H4 (cell line): ENCODE measurements at regions not wholly inside any gene's neighbourhood (a gene's known extent, or its start where the extent isn't known, plus 50 kb on each side); places are given as distances from the start of the nearest gene placed in this dataset.

Experiments used
- DNase-seq: peaks from one replicate; pipeline ENCODE4 v3.0.0-alpha.2; 2015; ENCODE audit warnings: low spot score

DNA sequence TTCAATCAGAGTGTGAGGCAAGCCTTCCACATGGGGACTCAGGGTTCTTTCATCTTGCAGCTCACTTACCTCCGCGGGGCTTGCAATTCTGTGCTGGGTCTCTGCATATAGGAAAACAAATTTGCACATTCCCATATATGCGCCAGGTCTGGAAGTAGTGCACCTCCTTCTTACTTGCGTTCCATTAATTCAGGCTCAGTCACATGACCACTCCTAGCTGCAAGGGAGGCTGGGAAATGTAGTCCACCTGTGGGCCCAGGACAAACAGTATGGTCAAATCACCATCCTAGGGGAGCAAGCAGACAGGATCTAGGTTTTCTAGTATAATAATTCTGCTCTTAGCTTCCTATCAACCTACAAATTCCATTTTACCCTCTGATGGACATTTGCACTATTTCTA is 160.4 kb downstream of the AACS start:
- DNase-seq = no peak

DNA sequence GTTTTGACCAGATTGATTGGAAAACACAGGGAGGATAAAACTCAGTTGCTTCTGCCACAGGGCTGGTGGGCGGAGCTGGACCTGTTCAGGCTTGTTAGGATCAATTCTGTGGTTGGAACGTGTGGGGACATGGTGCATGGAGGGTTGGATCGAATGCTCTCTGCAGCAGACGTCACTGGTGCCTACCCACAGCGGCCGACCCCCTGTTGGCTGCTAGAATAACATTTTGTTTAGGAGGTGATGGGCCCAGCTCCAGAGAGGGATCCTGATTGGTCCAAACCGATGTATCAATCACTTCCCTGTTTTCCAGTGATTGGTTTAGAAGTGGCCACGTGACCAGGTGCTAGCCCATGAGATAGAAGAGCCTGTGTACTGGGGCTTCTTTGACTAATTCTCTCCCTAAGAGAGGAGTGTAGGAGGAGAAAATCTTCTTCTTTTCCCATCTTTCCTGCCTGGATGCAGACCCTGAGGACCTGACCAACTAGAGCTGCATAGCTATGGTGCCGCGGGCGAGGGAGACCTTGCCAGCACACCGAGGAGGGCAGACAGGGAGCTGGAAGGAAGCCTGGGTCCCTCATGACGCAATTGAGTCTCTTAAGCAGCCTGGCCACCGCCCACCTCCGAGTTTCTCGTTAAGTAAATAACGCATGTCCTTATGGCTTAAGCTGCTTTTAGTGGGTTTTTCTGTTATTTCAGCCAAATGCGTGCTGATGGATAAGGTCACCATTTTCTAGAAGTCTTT is 163.5 kb downstream of the AACS start:
- no peak for DNase-seq

DNA sequence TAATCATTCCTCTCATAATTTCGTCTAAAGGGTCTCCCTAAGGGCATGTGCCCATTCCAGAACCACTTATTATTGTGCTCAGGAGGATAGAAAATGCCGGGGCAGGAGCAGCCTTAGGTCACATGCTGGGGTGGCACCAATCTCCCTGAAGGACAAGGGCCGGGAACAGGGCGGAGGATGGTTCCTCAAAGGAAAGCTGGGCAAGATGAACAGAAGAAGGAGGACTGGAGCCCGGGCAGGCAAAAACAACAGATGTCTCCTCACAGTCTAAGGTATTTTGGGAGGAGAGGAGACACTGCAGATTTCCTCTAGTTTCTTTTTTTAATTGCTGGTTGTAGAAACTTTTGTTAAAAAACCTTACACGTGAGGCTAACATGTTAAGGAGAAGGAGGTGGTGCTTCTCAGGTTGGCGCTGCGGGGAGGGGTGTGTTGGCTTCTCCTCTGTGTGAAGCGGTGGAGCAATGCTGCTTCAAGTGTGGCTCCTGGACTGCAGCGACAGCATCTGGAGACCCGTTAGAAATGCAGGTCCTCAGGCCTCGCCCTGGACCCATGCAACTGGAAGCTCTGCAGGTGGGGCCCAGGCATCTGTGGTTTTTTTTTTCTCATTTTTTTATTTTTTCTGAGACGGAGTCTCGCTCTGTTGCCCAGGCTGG is 164.8 kb downstream of the AACS start:
- no peak for DNase-seq

DNA sequence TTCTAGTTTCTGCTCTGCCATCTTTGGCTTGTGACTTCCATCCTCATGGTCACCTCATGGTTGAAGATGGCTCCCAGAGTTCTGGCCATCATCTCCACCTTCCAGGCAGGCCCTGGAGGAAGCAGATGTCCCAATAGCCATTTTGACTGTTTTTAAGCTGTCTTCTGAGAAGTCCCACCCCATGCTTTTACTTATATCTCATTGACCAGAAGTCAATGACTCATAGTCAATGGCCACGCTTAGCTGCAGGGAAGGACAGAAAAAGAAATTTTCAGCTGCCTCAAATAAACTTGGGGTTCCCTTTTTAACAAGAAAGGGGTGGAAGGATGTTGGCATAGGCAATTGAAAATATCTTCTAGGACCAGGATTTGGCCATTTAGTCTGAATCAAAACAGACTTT is 168.1 kb downstream of the AACS start:
- no peak for DNase-seq

- DNase-seq = no peak
These were observed 174.3 kb downstream of the AACS start for GRCh38 chr12:125239563-125239962.

GRCh38 chr12:125240717-125241116 is 175.5 kb downstream of the AACS start:
- DNase-seq = no peak

GRCh38 chr12:125243811-125244210 is 178.6 kb downstream of the AACS start:
- DNase-seq = no peak

GRCh38 chr12:125244338-125244737 is 179.1 kb downstream of the AACS start:
- DNase-seq = no peak

GRCh38 chr12:125245581-125246557 is 180.6 kb downstream of the AACS start:
- DNase-seq = no peak

DNA sequence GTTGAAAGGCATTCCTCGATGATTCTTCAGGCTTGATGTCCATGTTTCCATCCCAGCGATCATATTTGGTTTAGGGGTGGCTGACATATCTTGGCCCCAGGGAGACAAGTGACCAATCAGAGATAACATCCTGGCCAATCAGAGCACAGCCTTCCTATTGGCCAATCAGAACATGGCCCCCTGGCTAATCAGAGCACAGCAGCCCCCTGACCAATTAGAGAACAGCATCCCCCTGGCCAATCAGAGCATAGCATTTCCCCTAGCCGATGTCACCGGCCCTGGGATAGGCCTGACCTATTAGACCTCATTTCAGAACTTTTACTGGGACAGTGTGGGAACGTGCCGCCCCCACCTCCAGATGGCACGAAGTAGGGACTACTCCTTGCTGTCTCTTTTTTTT is 182.2 kb downstream of the AACS start:
- no peak for DNase-seq

DNA sequence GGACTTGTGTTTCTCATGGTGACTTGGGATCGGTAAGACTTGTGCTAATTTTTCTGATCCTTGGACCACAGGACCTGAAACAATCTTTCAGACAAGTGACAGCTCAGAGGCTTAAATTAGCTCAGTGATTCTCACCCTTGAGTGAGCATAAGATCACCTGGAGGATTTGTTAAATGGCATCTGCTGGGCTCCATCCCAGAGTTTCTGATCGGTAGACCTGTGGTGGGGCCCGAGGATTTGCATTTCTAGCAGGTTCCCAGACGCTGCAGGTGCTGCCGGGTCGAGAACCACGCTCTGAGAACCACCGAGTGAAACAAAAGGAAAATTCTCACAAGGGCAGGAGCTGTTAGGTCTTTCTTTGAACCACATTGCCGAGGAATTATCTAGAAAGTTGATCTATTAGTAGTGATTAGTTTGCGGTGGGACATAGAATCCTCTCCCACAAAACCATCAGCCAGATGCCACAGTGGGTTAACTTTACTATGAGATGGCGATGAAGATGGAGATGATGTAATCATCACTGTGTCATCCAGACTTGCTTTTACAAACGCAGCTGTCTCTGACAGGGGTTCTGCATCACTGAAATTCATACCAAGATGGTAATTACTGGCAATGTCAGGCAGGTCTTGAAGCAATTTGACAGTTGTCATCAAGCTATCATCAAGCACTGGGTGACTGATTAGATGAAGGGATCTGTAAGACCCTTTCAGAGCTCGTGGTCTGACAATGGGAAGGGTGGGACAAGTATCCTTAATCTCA is 184.0 kb downstream of the AACS start:
- DNase-seq = no peak

- no peak for DNase-seq
These were observed 184.7 kb downstream of the AACS start for GRCh38 chr12:125249932-125250331.

DNA sequence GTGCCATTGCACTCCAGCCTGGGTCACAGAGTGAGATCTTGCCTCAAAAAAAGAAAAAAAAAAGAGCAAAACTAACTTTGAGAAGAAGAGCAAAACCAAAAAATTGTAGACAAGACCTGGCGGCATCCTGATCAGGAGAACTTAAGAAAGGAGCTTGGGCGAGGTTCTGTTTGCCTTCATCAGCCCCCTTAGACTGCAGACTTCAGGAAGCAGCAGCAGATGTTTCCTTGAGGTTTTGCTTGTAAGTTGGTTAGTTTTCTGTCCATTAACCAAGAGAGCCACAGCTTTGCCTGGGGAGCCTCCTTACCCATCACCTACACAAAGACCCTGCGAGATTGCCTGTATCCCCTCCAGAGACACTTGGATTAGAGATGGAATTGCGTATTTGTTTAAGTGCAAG is 189.0 kb downstream of the AACS start:
- DNase-seq = no peak

DNA sequence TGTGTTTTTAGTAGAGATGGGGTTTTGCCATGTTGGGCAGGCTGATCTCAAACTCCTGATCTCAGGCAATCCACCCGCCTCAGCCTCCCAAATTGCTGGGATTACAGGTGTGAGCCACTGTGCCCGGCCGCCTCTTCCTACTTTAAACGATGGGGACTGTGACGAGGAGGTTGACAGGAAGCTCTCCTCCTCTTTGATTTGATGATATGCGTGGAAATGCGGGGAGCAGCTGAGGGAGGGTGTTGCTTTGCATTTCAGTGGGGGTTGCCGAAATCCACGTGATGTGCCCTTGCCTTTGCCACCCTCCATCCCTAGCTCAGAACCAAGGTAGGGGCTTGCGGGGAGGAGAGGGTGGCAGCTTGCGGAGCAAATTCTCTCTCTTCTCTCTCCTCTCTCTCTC is 189.6 kb downstream of the AACS start:
- no peak for DNase-seq

DNA sequence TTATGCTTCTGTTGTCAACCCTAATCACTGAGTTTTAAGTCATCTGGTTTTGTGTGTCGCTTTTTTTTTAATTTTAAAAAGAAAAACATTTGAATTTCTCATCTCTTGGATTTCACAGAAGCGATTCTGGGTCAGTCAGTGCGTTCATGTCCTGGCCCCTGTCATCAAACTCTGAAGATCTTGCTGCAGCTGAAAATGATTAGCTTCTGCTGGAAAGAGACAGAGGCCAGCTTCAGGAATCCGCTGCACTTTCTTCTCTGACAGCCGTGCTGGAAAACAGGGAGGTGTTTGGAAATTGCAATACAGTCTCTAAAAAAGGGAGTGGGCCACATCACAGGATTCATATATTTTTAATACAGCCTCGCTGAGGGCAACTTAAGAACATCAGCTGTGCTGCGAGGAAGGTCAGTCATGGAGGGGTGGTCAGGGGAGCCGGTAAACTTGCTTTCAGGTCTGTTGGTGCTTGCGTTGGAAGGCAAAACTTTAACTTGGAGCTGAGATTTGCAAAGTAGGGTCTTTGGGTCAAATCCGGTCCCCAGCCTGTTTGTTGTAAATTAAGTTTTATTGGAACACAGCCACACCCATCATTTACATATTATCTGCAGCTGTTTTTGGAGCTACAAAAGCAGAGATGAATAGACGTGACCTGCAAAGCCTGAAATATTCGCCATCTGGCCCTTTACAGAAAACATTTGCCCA is 190.8 kb downstream of the AACS start:
- DNase-seq = no peak

GRCh38 chr12:125256634-125256936 is 191.3 kb downstream of the AACS start:
- DNase-seq = no peak

DNA sequence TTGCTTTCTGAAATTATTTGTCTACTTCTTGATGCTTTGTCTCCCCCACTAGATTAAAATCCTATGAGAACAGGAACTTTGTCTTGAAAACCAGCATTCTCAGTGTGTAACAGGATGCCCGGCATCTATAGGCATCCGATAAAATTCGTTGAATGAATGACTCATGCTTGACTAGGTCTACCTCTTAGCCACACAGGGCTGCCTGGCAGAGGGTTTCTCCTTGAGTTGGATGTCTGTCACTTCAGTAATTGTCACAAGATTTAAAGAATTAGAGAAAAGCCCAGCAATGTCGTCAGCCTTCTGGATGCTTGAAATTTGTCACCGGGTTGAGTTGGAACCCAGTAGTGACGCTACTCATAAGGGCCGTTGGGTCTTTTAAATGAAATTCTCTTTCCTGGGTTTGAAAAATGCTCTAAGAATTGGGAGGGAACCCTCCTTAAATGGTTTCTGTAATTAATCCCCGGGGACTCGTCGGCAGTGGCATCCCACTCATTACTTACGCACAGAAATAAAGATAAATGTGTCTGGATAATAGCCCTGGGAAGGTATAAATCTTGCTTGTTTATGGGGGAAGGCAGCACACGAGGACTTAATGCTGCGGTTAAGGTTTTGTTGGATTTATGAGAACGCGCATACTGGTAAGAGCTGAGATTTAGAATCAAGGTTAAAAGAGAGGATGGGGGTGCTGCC is 194.1 kb downstream of the AACS start:
- DNase-seq = no peak

DNA sequence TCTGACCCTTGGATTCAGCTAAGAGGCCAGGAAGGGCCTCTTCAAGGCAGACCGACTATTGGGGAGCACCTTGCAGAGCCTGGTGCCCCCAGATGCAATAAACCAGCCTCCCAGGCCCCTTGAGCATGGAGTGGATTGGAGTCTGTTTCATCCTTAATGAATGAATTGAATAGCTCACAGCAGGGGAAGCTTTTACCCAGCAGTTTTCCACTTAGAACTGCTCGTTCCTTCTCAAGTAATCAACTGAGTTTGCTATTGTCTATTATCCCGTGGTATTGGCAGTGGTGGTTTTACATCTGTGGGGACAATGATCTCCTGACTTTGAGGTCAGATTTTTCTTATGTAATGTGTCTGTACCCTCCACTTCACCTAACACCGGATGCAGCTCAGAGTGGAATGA is 197.6 kb downstream of the AACS start:
- DNase-seq = no peak

DNA sequence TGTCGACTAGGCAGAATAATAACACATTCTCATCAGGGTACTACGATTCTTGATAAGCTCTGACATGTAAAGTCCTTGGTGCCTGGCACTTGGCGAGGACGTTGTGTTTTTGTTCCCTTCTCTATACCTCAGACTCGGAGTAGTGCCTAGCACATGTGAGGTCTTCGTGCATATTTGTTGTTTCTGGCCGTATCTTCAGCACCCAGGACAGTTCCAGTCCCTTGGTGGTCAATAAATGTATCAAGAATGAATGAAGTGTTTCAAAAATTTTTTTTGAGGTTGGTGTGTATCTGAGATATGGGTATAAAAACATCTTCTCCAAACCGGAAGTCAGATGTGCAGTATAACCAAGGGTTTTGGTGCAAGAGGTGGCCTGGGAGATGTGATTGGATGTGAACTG is 198.2 kb downstream of the AACS start:
- DNase-seq = no peak

GRCh38 chr12:125267114-125267513 is 201.9 kb downstream of the AACS start:
- no peak for DNase-seq

- DNase-seq = no peak
These were observed 204.0 kb downstream of the AACS start for GRCh38 chr12:125269276-125269675.
